ENCODE measurements at regions not wholly inside any gene's neighbourhood (a gene's known extent, or its start where the extent isn't known, plus 50 kb on each side); places are given as distances from the start of the nearest gene placed in this dataset.

DNA sequence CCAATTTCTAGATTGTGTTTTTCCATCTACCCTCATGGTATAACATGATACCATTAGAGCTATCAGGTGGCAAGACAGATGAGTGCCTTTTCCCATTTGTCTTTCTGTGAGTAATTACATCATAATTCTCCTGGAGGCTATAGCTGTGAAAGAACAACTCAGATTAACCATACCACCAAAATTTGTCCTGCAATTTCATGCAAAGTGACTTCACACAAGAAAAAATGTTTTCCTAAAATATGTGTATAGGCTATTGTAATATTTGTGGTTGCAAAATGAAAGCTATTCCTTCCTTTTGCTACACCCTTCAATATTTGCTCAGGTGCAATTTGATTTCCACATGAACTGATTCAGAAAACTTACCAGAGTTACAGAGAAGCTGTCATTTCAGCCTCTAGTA, 547.7 kb upstream of the ID4 start:
- no peak overlapping the region for H3K27ac ChIP-seq
- TF ChIP-seq, protein P1, sequence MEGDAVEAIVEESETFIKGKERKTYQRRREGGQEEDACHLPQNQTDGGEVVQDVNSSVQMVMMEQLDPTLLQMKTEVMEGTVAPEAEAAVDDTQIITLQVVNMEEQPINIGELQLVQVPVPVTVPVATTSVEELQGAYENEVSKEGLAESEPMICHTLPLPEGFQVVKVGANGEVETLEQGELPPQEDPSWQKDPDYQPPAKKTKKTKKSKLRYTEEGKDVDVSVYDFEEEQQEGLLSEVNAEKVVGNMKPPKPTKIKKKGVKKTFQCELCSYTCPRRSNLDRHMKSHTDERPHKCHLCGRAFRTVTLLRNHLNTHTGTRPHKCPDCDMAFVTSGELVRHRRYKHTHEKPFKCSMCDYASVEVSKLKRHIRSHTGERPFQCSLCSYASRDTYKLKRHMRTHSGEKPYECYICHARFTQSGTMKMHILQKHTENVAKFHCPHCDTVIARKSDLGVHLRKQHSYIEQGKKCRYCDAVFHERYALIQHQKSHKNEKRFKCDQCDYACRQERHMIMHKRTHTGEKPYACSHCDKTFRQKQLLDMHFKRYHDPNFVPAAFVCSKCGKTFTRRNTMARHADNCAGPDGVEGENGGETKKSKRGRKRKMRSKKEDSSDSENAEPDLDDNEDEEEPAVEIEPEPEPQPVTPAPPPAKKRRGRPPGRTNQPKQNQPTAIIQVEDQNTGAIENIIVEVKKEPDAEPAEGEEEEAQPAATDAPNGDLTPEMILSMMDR (conservative IDR thresholded peaks at IDR 0.05) = no peak

DNA sequence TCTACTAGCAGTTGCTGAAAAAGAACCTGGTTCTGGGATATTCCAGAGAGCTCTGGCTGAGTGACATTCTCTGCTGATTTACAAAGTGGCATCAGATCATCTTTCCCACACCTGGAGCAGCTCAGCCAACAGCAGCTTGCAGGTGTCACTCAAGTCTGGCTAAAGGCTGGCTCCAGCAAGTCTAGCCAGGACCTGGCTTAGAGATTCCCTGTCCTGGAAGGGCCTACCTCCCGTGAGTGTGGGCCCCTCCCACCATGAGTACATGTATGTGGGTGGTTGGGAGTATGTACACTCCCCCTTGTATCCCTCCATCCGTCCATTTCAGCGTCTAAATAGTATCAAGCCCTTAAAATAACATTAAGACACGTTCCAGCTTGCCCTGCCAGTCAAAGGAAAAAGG, 539.3 kb upstream of the ID4 start:
- H3K27ac ChIP-seq = no peak overlapping the region
- TF ChIP-seq, protein P1 (conservative IDR thresholded peaks at IDR 0.05) = no peak

DNA sequence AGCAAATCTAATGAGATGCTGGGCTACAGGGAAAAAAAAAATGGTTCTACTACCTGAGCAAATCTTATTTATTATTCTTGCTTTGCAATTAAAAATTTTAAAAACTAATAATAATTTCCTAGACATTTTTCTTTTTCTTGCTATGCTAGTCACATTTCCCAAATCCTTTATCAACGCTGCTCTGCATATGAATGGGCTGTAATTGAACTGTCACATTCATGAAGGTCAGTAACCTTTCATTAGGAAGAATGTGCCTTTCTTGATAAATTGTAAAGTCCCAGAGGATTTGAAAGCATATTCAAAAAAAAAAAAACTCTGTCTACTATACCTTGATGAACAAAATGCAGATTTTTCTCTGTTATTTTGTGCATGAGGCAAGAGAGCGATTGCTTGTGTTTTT, 538.7 kb upstream of the ID4 start:
- TF ChIP-seq, protein P1 (conservative IDR thresholded peaks at IDR 0.05) = no peak
- no peak overlapping the region for H3K27ac ChIP-seq

DNA sequence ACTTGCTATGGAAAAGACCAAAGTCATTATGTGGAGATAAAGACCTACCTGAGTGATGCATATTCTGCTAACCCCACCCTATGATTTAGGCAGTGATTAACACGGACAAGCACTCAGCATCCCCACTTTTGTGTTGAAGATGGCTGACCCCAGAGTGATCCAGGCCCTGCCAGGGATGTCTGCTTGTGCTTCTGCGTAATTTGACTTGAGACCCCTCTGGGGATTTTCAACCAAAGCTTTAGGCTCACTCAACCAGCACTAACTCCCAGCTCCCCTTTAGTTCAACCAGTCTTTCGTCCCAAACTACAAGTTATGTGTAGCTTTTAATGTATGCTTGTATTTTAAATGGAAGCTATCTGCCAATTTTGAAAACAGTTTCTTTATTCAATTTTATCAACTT, 538.0 kb upstream of the ID4 start:
- TF ChIP-seq, protein P1 (conservative IDR thresholded peaks at IDR 0.05) = no peak
- H3K27ac ChIP-seq = no peak overlapping the region

DNA sequence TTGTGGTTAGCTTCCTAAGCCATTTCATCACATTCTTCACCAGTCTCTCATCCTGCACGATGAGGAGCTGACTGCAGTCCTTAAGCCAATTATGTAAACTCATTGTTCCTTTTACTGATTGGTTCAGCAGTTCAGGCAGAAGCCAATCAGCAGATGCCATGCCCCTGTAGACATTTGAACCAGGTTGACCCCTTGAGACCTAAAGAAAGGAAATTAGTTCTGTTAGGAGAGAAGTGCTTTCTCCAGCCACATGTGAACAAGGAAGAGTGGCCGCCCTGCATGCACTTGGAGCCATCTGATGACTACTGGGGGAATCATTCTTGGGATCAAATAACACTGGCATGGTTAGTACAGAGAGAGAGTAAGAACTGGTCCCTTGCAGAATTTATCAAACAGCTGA, 535.2 kb upstream of the ID4 start:
- H3K27ac ChIP-seq = no peak overlapping the region
- TF ChIP-seq, protein P1 (conservative IDR thresholded peaks at IDR 0.05) = no peak

DNA sequence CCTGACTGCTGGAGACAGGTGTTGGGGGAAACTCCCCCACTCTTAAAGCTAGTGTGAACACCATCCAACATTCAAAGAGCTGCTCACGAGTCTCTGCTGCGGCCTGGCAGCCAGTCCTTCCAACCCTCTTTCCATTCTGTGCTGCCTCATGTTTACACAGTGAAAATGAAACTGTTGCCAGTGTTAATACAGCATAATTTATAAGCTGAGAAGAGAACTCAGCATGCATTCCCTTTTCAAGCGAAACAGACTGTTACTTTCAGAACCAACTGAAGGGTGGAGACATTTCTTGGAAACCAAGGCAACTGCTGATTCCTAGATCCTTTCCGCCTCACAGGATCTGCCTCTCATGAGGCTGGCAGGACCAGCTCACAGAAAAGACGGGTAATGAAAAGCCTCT, 533.8 kb upstream of the ID4 start:
- H3K27ac ChIP-seq = peak overlapping the region; percentile 29
- TF ChIP-seq, protein P1 (conservative IDR thresholded peaks at IDR 0.05) = no peak

DNA sequence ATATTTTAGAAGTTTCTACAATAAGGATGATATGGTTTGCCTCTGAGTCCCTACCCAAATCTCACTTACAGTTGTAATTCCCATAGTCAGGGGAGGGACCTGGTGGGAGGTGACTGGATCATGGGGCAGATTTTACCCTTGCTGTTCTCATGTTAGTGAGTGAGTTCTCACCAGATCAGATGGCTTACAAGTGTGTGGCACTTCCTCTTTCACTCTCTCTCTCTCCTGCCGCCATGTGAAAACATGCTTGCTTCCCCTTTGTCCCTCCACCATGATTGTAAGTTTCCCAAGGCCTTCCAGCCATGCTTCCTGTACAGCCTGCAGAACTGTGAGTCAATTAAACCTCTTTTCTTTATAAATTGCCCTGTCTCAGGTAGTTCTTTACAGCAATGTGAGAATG, 527.5 kb upstream of the ID4 start:
- TF ChIP-seq, protein P1 (conservative IDR thresholded peaks at IDR 0.05) = no peak
- H3K27ac ChIP-seq = no peak overlapping the region

DNA sequence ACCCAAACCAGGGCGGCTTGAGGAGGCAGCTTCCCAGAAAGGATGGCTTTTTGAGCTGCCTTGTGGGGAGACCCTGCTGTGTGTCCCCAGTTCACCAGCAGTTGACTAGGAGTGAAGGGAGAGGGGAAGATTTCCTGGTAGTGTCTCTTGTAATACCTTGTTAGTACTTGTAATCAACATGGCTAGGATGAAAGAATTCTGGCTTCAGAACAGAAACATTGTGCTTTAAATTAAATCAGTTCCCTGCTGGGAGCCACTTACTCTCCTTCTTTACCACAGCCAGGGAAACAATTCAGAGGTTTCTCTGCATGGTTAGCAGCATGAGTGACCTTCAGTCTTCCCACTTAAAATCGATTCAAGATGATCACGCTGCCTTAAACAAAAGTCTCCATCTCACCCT, 525.4 kb upstream of the ID4 start:
- TF ChIP-seq, protein P1 (conservative IDR thresholded peaks at IDR 0.05) = no peak
- no peak overlapping the region for H3K27ac ChIP-seq
